NCI-H2227 (cell line): ENCODE measurements at regions not wholly inside any gene's neighbourhood (a gene's known extent, or its start where the extent isn't known, plus 50 kb on each side); places are given as distances from the start of the nearest gene placed in this dataset.

ENCODE experiments used
- DNase-seq: peaks from one replicate; lab custom pipeline; 2025; ENCODE audit not compliant: unreplicated experiment; lab: John Stamatoyannopoulos, UW

DNA sequence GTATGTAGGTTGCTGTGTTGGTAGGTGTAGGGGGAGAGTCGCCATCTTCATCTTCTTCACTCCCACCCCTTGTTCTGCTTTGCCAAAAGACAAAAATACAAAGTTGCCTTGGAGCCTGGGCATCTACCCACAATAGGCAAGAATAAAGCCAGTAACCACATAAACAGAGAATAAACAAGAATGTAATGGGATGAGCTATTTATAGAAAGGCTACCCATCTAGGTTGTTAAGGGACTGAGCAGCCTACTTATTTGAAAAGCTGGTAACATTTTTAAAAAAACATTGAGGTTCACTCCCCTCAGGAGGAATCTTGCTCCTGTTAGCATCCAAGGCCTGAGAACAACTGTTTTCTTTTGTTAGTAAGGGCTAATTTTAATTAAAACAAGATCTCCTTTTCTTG lies 301.4 kb upstream of the STXBP5 start:
- DNase-seq = no peak

GRCh38 chr6:146903451-146903850 lies 300.8 kb upstream of the STXBP5 start:
- no peak for DNase-seq

DNA sequence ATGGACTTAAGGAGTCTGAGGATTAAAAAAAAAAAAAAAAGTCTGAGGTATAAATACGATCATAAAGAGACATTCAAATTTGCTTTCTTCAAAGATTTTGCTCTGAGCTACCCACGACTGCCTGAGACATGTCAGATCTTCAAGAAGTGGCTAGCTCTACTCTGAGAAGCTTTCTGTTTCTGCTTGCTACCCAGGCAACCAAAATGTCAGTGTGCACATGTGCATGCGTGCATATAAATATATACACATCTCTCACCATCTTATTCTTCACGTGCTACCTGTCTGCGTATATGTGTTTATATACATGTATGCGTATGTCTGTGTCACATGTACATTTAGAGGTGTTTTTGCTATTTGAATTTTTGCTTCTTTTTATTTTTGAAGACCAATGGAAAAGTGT lies 299.6 kb upstream of the STXBP5 start:
- DNase-seq = no peak

DNA sequence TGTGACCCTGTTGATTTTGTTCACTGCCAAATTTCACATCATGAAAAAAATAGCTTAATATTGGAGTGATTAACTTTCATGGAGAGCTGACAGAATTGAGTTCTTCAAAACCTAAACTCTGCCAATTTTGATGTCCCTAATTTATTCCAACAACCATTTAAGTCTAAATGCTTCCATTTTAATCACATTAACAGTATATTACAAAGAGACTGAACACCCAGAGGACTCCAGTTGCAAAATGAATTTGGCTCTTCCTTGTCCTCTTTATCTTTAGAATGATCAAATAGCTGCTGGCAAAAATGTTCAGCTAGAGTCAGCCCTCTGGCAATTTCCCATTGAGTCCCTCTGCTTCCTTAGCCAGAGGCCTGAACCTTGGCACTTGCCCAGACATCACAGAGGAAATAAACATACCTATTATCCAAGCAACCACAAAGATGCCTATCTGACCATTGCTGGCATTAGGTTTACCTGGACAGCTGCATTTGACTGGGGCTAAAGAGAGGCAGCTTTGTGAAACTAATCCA lies 299.0 kb upstream of the STXBP5 start:
- no peak for DNase-seq

DNA sequence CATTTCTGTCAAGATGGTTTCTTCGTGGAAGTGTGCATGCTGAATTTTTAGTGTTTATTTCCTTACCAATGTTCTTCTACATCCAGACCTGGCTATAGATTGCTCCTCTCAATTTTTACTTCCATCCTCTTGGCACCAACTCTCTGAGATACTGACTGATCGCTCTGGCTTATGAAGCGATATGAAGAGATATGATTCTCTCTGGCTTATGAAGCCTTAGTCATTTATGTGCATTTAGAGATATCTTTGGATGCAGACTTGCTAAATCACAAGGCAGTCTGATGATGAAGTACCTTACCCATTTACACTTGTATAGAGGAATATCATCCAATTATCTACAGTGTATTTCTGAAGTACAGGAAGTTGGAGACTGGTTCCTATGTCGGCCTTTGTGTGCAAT lies 295.4 kb upstream of the STXBP5 start:
- no peak for DNase-seq

- DNase-seq = no peak
Observed at GRCh38 chr6:146909376-146909775, 294.8 kb upstream of the STXBP5 start.

DNA sequence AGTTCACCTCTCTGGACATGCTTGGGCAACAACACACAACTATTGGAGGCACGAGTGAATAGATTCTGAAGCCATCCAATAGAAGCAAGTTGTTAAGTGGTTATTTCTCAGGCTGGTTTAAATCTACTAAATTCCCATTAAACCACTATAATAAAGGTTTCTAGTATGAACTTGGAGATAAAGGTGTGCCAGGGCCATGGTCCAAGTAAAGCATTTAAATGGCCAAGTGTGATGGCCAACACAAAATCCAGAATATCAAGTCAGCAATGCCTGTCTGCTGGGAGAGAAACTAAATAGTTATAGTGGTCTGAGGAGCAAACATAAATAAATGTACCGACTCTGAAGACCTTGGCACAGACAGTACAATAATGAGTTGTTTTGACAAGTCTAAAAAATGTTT lies 294.3 kb upstream of the STXBP5 start:
- DNase-seq = no peak

GRCh38 chr6:146910611-146911010 lies 293.6 kb upstream of the STXBP5 start:
- no peak for DNase-seq

GRCh38 chr6:146911635-146912215 lies 292.5 kb upstream of the STXBP5 start:
- no peak for DNase-seq

DNA sequence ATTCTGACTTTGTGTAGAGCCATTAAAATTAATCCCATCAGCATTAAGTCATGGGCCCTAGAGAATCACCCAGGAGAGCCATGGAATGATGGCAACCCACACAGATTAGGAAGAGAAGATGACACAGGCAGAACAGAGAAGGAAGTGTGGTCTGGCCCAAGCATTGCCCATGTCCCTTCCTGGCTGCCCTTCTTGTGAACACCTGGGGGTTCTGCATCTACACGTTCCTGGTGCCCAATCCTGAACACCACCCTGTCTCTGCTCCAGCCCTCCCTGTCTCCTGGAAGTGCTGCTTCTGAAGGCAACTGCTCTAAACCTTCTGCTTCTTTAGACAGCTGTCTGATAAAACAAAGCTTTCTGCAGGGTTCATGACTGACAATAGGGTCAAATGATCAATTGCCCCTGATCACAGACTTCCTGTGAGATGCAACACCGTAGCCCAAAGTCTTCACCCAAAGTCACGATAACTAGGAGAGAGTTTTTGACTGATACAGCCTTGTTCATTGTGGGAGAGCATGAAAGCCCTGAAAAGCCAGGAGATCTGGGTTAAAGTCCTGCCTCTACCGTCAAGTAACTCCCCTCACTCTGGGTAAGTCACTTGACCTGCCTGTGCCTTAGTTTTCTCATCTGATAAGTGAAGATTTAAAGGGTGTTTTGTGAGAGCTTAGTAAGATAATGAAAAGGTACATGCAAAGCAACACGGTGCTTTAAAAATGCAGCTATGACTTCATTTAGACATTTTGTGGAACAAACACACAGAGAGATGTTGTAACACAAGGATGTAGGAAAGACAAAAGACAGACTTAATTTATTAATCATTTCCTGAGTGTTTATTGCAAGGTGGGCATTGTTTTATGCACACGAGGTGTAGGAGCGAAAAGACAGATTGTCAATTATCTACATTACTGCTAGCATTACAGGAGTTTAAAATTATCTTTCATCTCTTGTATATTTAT lies 291.2 kb upstream of the STXBP5 start:
- DNase-seq = no peak

- DNase-seq = peak; percentile 65
Observed at GRCh38 chr6:146913842-146914488, 290.3 kb upstream of the STXBP5 start.

DNA sequence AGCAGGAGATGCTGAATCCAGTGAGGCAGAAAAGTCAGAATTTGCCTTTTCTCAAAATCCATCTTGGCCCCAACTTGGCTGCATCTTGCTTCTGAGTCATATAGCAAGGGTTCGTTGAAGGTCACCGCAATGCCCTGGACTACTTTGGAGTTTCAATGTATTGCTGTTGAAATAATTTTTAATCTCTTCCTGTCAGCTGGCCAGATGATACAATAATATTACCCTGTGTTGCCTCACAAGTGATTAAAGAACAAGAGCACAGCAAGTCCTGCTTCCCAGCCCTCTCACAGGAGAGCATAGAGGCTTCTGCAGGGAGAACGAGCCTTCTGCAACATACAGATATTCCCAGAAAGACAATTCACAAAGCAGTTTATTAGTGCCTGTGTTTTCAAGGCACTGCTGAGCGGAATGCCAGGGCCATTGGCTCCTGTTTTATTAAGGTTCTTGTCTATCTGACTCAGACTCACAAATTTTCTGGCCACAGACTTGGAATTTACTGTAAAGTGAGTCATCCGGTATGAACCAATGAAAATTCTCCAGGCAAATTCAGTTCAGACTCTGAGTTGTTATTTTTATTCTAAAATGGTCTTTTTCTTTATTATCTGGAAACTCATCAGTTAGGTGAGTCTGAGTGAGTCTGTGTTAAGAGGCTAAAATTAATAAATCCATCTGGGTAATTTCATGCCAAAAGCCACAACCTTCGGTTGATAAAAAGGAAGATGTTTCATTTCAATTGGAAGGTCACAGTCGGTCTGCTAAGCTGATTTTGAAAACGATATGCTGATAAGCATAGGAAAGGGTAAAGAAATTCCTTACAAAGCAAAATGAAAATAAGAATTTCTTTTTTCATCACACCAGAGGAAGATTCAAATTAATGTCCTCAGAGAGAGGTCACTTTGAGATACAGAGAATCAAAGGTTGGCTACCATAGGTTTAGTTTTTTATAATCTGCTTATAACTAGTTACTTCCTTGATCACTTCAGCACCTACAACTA lies 289.4 kb upstream of the STXBP5 start:
- peak; percentile 11 for DNase-seq

DNA sequence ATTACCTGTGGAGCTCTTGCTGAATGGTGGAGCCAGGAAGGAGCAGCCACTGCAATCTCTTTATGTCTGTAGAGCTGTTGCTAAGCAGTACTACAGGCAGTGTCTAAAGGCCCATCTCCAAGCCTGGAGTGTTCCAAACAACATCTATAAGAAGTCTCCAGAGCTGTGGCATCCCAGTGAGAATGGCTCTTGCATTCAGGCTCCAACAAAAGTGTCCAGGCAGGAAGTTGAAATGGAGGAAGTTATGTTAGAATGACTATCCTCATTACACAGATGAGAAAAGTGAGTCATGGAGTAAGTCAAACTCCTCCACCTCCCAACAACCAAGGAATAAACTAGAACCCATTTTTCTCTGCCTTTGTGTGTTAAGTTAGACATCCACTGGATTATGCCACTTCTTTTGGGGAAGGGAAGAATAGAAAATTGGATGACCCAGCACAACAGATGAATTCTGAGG lies 288.5 kb upstream of the STXBP5 start:
- no peak for DNase-seq

GRCh38 chr6:146916435-146917025 lies 287.7 kb upstream of the STXBP5 start:
- DNase-seq = no peak

GRCh38 chr6:146917182-146917581 lies 287.0 kb upstream of the STXBP5 start:
- DNase-seq = no peak

DNA sequence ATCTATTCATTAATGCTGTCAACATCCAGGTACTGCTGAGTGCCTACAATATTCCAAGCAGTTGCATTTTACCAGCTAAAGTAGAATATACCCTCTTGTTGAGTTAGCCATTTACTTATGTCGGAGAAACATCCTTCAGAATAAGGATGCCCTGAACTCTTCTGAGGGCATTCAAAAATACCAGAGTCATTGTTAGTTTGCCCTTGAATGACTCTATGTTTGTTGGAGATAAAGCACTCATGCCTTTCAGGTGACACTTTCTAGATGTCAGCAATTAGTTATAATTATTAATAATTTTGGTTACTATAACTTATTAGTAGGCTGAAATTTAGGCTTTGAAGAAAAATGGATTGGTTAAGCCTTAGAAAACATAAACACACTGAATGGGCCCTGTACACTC lies 286.2 kb upstream of the STXBP5 start:
- no peak for DNase-seq

- DNase-seq = no peak
Observed at GRCh38 chr6:146919017-146919416, 285.2 kb upstream of the STXBP5 start.

GRCh38 chr6:146923205-146923833 lies 280.9 kb upstream of the STXBP5 start:
- DNase-seq = no peak

- DNase-seq = no peak
Observed at GRCh38 chr6:146925846-146926245, 278.4 kb upstream of the STXBP5 start.

GRCh38 chr6:146928503-146928902 lies 275.7 kb upstream of the STXBP5 start:
- DNase-seq = no peak
